A549 (cell line): ENCODE measurements at regions not wholly inside any gene's neighbourhood (a gene's known extent, or its start where the extent isn't known, plus 50 kb on each side); places are given as distances from the start of the nearest gene placed in this dataset.

Experiments used
- ATAC-seq, 2 experiments: fragments of 200-7000 bp in 1 of 2; fragments of >200 bp in 1 of 2; cut with Nextera tagmentation in 1 of 2; cut with Tn5 transposase in 1 of 2; 3 replicates each; pipeline versions ENCODE4 v1.8.0 to v1.9.1; 2018 to 2020; ENCODE audit warnings: mild to moderate bottlenecking in 1 of 2, moderate library complexity in 1 of 2
- CTCF ChIA-PET: fragments of 300-600 bp; sonication (Branson Sonifier 250); formaldehyde crosslinking; extraction: SDS; loops from one replicate; lab custom pipeline; 2021; ENCODE audit warnings: antibody characterized with exemption, inconsistent platforms; lab: Yijun Ruan, JAX
- POLR2A ChIA-PET: fragments of 350-600 bp; formaldehyde crosslinking; extraction: SDS; loops from one replicate; lab custom pipeline; 2021; ENCODE audit warnings: antibody characterized with exemption, inconsistent platforms; lab: Yijun Ruan, JAX
- DNase-seq, 2 experiments: peaks; one replicate each; pipeline versions ENCODE4 v3.0.0 to v3.0.0-alpha.2; 2011 to 2016; ENCODE audit warnings: low read depth in 1 of 2, low spot score in 1 of 2
- FAIRE-seq: peaks from 2 replicates; lab custom pipeline; 2011; peaks lifted over from hg19 to GRCh38; lab: Jason Lieb, UNC
- H3K27ac ChIP-seq, 2 experiments: fragments of >200 bp; sonication (Bioruptor Twin); formaldehyde crosslinking; 3 replicates each; pipeline ENCODE4 v1.5.1; 2016 to 2017
- H3K4me1 ChIP-seq: fragments of >200 bp; sonication (Bioruptor Twin); formaldehyde crosslinking; 3 replicates; pipeline ENCODE4 v1.6.1; 2016
- H3K4me2 ChIP-seq: fragments of >200 bp; sonication (Bioruptor Twin); formaldehyde crosslinking; 3 replicates; pipeline ENCODE4 v1.6.1; 2016
- H3K4me3 ChIP-seq: fragments of >200 bp; sonication (Bioruptor Twin); formaldehyde crosslinking; 3 replicates; pipeline ENCODE4 v1.5.1; 2016
- H3K9me3 ChIP-seq: fragments of >200 bp; sonication (Bioruptor Twin); formaldehyde crosslinking; 3 replicates; pipeline ENCODE4 v1.6.1; 2016
- BHLHE40 ChIP-seq: IDR thresholded peaks from 2 replicates; pipeline ENCODE4 v1.6.1; 2012; ENCODE audit warnings: low read depth, low read length, inconsistent platforms
- CBX8 ChIP-seq: fragments of 200-600 bp; sonication (generic); IDR thresholded peaks from 2 replicates; pipeline ENCODE4 v1.6.1; 2016
- CHD4 ChIP-seq: fragments of 200-600 bp; sonication (generic); IDR thresholded peaks from 2 replicates; pipeline ENCODE4 v1.6.1; 2016; ENCODE audit warnings: antibody characterized with exemption, mild to moderate bottlenecking, borderline replicate concordance
- CTCF ChIP-seq: fragments of >200 bp; sonication (Bioruptor Twin); formaldehyde crosslinking; IDR thresholded peaks from 3 replicates; pipeline ENCODE4 v1.5.1; 2016
- EP300 ChIP-seq, 2 experiments: fragments of >200 bp; sonication (Bioruptor Twin); formaldehyde crosslinking; IDR thresholded peaks; 2 replicates in 1 of 2; 3 replicates in 1 of 2; pipeline ENCODE4 v1.6.1; 2016 to 2017
- FOXS1 ChIP-seq: fragments of 250-450 bp; sonication (Bioruptor Pico); IDR thresholded peaks from 2 replicates; pipeline ENCODE4 v1.5.0; 2020; ENCODE audit warnings: mild to moderate bottlenecking, moderate library complexity
- HEYL ChIP-seq: fragments of 250-450 bp; sonication (Bioruptor Pico); IDR thresholded peaks from 2 replicates; pipeline ENCODE4 v1.8.0; 2021; ENCODE audit warnings: mild to moderate bottlenecking, moderate library complexity
- HOXB13 ChIP-seq: fragments of 250-450 bp; sonication (Bioruptor Pico); IDR thresholded peaks from 2 replicates; pipeline ENCODE4 v1.5.0; 2020; ENCODE audit warnings: low read depth, mild to moderate bottlenecking, moderate library complexity
- JUN ChIP-seq, 2 experiments: fragments of >200 bp; sonication (Bioruptor Twin); formaldehyde crosslinking; IDR thresholded peaks; 2 replicates in 1 of 2; 3 replicates in 1 of 2; pipeline ENCODE4 v1.6.1; 2016 to 2017
- MAFK ChIP-seq: fragments of 450-650 bp; IDR thresholded peaks from 2 replicates; pipeline ENCODE4 v1.6.1; 2014; ENCODE audit not compliant: partially characterized antibody
- MAZ ChIP-seq: fragments of 150-350 bp; IDR thresholded peaks from 2 replicates; pipeline ENCODE4 v1.6.1; 2014; ENCODE audit warnings: antibody characterized with exemption, low read depth, low read length, borderline replicate concordance
- NR3C1 ChIP-seq: fragments of >200 bp; sonication (Bioruptor Twin); formaldehyde crosslinking; IDR thresholded peaks from 3 replicates; pipeline ENCODE4 v1.6.1; 2017
- PHF8 ChIP-seq: fragments of 200-600 bp; sonication (generic); IDR thresholded peaks from 2 replicates; pipeline ENCODE4 v1.6.1; 2016; ENCODE audit warnings: low read depth, mild to moderate bottlenecking, antibody characterized with exemption, moderate library complexity, borderline replicate concordance
- RCOR1 ChIP-seq: fragments of 150-350 bp; IDR thresholded peaks from 2 replicates; pipeline ENCODE4 v1.6.1; 2014; ENCODE audit warnings: antibody characterized with exemption, low read length, low read depth
- RFX5 ChIP-seq: fragments of 450-650 bp; IDR thresholded peaks from 2 replicates; pipeline ENCODE4 v1.7.1; 2014; ENCODE audit warnings: antibody characterized with exemption, mild to moderate bottlenecking, moderate library complexity
- USF2 ChIP-seq: fragments of 450-650 bp; IDR thresholded peaks from 2 replicates; pipeline ENCODE4 v1.6.1; 2014; ENCODE audit warnings: antibody characterized with exemption
- ZC3H11A ChIP-seq: fragments of 450-650 bp; IDR thresholded peaks from 2 replicates; pipeline ENCODE4 v1.6.1; 2014; ENCODE audit warnings: antibody characterized with exemption, mild to moderate bottlenecking
- ZNF302 ChIP-seq: fragments of 250-450 bp; sonication (Bioruptor Pico); IDR thresholded peaks from 2 replicates; pipeline ENCODE4 v1.9.0; 2021; ENCODE audit warnings: inconsistent platforms, mild to moderate bottlenecking, moderate library complexity
- ZSCAN20 ChIP-seq: fragments of 250-450 bp; sonication (Bioruptor Pico); IDR thresholded peaks from 2 replicates; pipeline ENCODE4 v1.8.0; 2022; ENCODE audit warnings: mild to moderate bottlenecking, moderate library complexity
- WGBS: methylation state at CpG from one replicate; pipeline ENCODE4 v1.1.6; 2017; ENCODE audit errors: missing lambda C conversion rate; 5-methylcytosine and 5-hydroxymethylcytosine counted together
- TF ChIP-seq, protein P1 (sequence below): fragments of >200 bp; sonication (Bioruptor Twin); formaldehyde crosslinking; IDR thresholded peaks from 3 replicates; pipeline ENCODE4 v1.6.1; 2016
- TF ChIP-seq, protein P2 (sequence below): fragments of 150-350 bp; IDR thresholded peaks from 2 replicates; pipeline ENCODE4 v1.6.1; 2014; ENCODE audit warnings: low read depth, mild to moderate bottlenecking, low read length

DNA sequence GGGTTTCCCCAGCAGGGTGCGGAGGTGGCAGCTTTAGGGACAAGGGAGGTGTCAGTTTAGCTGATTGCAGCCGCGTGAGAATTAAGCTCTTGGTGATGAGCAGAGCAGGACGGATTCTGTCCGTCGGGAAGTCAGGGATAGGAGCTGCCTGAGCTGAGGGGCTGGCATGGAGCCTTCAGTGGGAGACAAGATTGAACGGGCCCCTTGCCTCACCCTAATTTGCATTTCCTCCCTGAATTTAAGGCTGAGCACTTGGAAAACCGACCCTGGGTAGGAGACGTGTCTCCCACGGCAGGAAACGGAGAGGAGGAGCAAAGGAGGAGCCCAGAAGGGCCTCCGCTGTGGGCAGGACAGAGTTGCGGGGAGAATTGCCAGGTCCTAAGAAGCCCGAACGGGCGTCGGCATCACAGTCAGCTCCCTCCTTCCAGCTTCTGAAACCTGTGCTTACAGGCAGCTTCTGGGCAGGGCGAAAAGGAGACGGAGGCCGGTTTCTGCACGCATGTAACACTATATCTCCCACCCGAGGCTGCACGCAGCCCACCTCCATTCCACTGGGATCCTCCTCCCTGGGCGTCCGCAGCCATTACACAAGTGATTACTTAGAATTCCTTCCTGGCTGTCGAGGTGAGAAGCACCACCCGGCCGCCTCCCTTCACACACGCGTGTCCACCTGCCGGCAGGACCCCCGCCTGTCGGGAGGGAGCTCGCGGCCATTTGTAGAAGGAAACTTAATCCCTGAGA, 345.8 kb downstream of the BRD1 start:
- TF ChIP-seq HOXB13 (CRISPR knock-in tag) (no peak), HEYL (CRISPR knock-in tag) (no peak)
- no peak overlapping the region for H3K27ac ChIP-seq
- ChIA-PET POLR2A (no interaction called here), CTCF (no interaction called here)
- H3K4me3 ChIP-seq, result peak overlapping the region; percentile 33
- DNase-seq (no peak), ATAC-seq (peak; percentile 66 to 67; a peak in 5 of 6 replicates), FAIRE-seq (no peak)
- H3K4me2 ChIP-seq, result peak overlapping the region; percentile 73
- H3K9me3 ChIP-seq, result no peaks in the 10 kb centered on the region
- no peaks in the 10 kb centered on the region for H3K4me1 ChIP-seq
- 13% methylated on average over 20 of the region's 35 CpGs for WGBS

GRCh38 chr22:49480896-49481658, 346.6 kb downstream of the BRD1 start:
- TF ChIP-seq RCOR1 (no peak), ZNF302 (CRISPR knock-in tag) (no peak), EP300 (IDR thresholded peaks at IDR 0.05) (no peak), PHF8 (no peak), CBX8 (no peak), CTCF (no peak), MAZ (no peak), BHLHE40 (no peak), MAFK (no peak), FOXS1 (CRISPR knock-in tag) (no peak), RFX5 (no peak), JUN (IDR thresholded peaks at IDR 0.05) (no peak), ZC3H11A (no peak), NR3C1 (no peak), USF2 (no peak), ZSCAN20 (CRISPR knock-in tag) (no peak), CHD4 (no peak)
- TF ChIP-seq, protein P1, sequence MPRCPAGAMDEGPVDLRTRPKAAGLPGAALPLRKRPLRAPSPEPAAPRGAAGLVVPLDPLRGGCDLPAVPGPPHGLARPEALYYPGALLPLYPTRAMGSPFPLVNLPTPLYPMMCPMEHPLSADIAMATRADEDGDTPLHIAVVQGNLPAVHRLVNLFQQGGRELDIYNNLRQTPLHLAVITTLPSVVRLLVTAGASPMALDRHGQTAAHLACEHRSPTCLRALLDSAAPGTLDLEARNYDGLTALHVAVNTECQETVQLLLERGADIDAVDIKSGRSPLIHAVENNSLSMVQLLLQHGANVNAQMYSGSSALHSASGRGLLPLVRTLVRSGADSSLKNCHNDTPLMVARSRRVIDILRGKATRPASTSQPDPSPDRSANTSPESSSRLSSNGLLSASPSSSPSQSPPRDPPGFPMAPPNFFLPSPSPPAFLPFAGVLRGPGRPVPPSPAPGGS, result no peak
- TF ChIP-seq, protein P2, sequence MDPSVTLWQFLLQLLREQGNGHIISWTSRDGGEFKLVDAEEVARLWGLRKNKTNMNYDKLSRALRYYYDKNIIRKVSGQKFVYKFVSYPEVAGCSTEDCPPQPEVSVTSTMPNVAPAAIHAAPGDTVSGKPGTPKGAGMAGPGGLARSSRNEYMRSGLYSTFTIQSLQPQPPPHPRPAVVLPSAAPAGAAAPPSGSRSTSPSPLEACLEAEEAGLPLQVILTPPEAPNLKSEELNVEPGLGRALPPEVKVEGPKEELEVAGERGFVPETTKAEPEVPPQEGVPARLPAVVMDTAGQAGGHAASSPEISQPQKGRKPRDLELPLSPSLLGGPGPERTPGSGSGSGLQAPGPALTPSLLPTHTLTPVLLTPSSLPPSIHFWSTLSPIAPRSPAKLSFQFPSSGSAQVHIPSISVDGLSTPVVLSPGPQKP, result no peak

More at GRCh38 chr22:49480896-49481658, 346.6 kb downstream of the BRD1 start:
- WGBS, result 48% methylated on average over 23 of the region's 23 CpGs
- Histone ChIP-seq H3K4me2 (peak overlapping the region; percentile 73), H3K4me1 (no peaks in the 10 kb centered on the region), H3K27ac (no peak overlapping the region), H3K4me3 (0 out of 3 replicates have a peak overlapping the region, but pooled peaks have one; percentile 33), H3K9me3 (no peaks in the 10 kb centered on the region)
- DNase-seq, result no peak
- peak; percentile 41 to 45; a peak in 4 of 6 replicates for ATAC-seq
- FAIRE-seq, result no peak
- POLR2A ChIA-PET, result no interaction called here
- CTCF ChIA-PET, result no interaction called here
